ENCODE measurements at regions not wholly inside any gene's neighbourhood (a gene's known extent, or its start where the extent isn't known, plus 50 kb on each side); places are given as distances from the start of the nearest gene placed in this dataset.
"Not testable (repeated sequence)": the region's sequence is repeated elsewhere in the genome, so short reads cannot be mapped to it uniquely, and the experiment has no call there.

- TF ChIP-seq CHD1 (IDR thresholded peaks at IDR 0.05; ENCODE audit: low read depth, low read length): no peak
- TF ChIP-seq RBBP5 (IDR thresholded peaks at IDR 0.05; ENCODE audit: borderline replicate concordance, low read depth, low read length): no peak
- no peak for TF ChIP-seq TEAD4 (IDR thresholded peaks at IDR 0.05; ENCODE audit: low read depth, low read length)
- no peak for TF ChIP-seq CEBPB (IDR thresholded peaks at IDR 0.05; ENCODE audit: low read depth, low read length)
- TF ChIP-seq E2F6 (IDR thresholded peaks at IDR 0.05): no peak
Observed at GRCh38 chr2:175256806-175257585, 75.5 kb upstream of the ATP5MC3 start (continued).

- H3K23ac ChIP-seq (ENCODE audit: insufficient read length); H2BK12ac ChIP-seq (ENCODE audit: low read depth, low read length); H3K18ac ChIP-seq (ENCODE audit: extremely low read depth, low read length); H3K4ac ChIP-seq (replicated peaks; ENCODE audit: insufficient read length, low read depth, low read length); H2BK20ac ChIP-seq (ENCODE audit: low read length); H2BK120ac ChIP-seq (replicated peaks; ENCODE audit: low read depth, low read length); H2AK5ac ChIP-seq (ENCODE audit: low read depth, low read length); H3K4me1 ChIP-seq (replicated peaks in 1 of 4; ENCODE audit: control insufficient read depth in 3 of 4, insufficient read depth in 4 of 4, low read length in 3 of 4); H4K91ac ChIP-seq (replicated peaks; ENCODE audit: insufficient read length, low read length); H3K27me3 ChIP-seq (replicated peaks in 1 of 4; ENCODE audit: control insufficient read depth in 3 of 4, extremely low read depth in 1 of 4, insufficient read depth in 3 of 4, low read length in 3 of 4); H2BK5ac ChIP-seq (ENCODE audit: low read depth, low read length); H3K14ac ChIP-seq (ENCODE audit: insufficient read length); H3K27ac ChIP-seq (ENCODE audit: low read depth, low read length); H2BK15ac ChIP-seq (ENCODE audit: low read length); H3K36me3 ChIP-seq (ENCODE audit: control insufficient read depth in 2 of 4, insufficient read depth in 4 of 4, low read length in 3 of 4); H3K79me2 ChIP-seq (ENCODE audit: control insufficient read depth in 1 of 2, insufficient read depth in 2 of 2, low read length in 2 of 2); H4K8ac ChIP-seq (ENCODE audit: extremely low read depth, insufficient read depth, low read length); H3K4me2 ChIP-seq (ENCODE audit: insufficient read depth in 1 of 2, low read depth in 2 of 2, low read length in 2 of 2); H3K4me3 ChIP-seq (ENCODE audit: extremely low read depth in 1 of 4, insufficient read depth in 2 of 4, low read depth in 3 of 4, low read length in 4 of 4); H3K9me3 ChIP-seq (ENCODE audit: insufficient read depth in 2 of 2, low read depth in 1 of 2, low read length in 1 of 2); H4K5ac ChIP-seq (ENCODE audit: insufficient read length, low read depth, low read length); POLR2A ChIA-PET (ENCODE audit: partially characterized antibody); H3K9ac ChIP-seq (replicated peaks in 1 of 4; ENCODE audit: extremely low read depth in 1 of 4, low read depth in 3 of 4, low read length in 3 of 4); DNase-seq (ENCODE audit: low read depth in 1 of 2, low spot score in 2 of 2); H3K23me2 ChIP-seq (ENCODE audit: low read depth, low read length); H2AFZ ChIP-seq (ENCODE audit: low read length); H4K20me1 ChIP-seq (replicated peaks in 1 of 2; ENCODE audit: control insufficient read depth in 1 of 2, insufficient read depth in 2 of 2, low read length in 2 of 2); FAIRE-seq; H3K79me1 ChIP-seq (ENCODE audit: low read depth, low read length); H3K56ac ChIP-seq (replicated peaks; ENCODE audit: insufficient read length, low read depth, low read length): not testable (repeated sequence)
- WGBS, 2 experiments (ENCODE audit: extremely low coverage in 1 of 2, insufficient coverage in 1 of 2, insufficient read length in 1 of 2, insufficient replicate concordance in 2 of 2, low coverage in 1 of 2, low lambda C conversion rate in 2 of 2, missing lambda C conversion rate in 1 of 2): 94% methylated on average over 4 of the region's 4 CpGs; no CpG with 5 or more reads in 1 of the 2 experiments
- CTCF ChIA-PET (ENCODE audit: partially characterized antibody): interaction anchor here (0.8 to 1.7 kb wide), 4 partner anchors 20 to 109 kb away, joined by 3 to 9 read pairs (median 4); no protein-coding TSS in a partner anchor
Observed at GRCh38 chr2:175256391-175256790, 74.9 kb upstream of the ATP5MC3 start.

All from H1 (cell line).